Mesendoderm (in vitro differentiated cells): ENCODE measurements at regions not wholly inside any gene's neighbourhood (a gene's known extent, or its start where the extent isn't known, plus 50 kb on each side); places are given as distances from the start of the nearest gene placed in this dataset. TPM values are rescaled to one million over a fixed set of nuclear protein-coding genes. Genes with fewer than 3 reads are reported as not detected.

Experiments
- small RNA-seq: library from polyadenylated mRNA; stranded (forward); fragments of <200 nt; extraction: miRNeasy Mini kit (QIAGEN cat#:217004); gene quantifications from one replicate; pipeline ENCODE3, GENCODE V24; 2013; ENCODE audit not compliant: insufficient read depth

Small RNA genes lying in the stretch of these regions (small RNA-seq; reads per million reads assigned to genes)
- gene RNU6-241P = not detected
